ENCODE measurements at regions not wholly inside any gene's neighbourhood (a gene's known extent, or its start where the extent isn't known, plus 50 kb on each side); places are given as distances from the start of the nearest gene placed in this dataset.

DNA sequence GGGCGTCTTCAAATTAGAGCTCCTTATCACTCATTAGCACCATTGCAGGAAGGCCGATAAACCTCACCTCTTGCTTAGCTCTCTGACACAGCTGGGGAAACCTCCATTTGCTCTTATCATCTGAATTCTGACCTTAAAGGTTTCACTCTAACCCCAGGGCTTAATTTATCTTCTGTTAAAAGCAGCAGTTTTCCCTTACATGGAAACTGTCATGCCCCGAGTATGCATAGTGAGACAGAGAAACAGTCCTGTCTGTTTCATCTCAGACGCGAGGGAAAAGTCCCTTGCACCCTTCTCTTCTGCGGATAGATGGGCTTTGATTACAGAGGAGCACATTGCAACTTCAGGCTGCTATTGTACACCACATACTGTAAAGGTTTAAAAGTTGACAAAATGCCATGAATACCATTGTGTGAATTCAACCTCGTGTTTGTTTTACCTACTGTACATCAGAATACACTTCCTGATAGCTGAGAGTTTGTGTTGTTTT, 191.5 kb upstream of the BMP2 start:
- ChIA-PET SMC1A (ENCODE audit: uncharacterized antibody, unreplicated experiment) (interaction anchor here (0.6 to 2.5 kb wide), 28 partner anchors 9 to 714 kb away, joined by 3 to 12 read pairs (median 4); no protein-coding TSS in a partner anchor), POLR2A (interaction anchor here (0.6 to 1.6 kb wide), 3 partner anchors 42 to 349 kb away, joined by 3 to 6 read pairs (median 3); no protein-coding TSS in a partner anchor), CTCF (interaction anchor here (0.8 to 1.7 kb wide), 9 partner anchors 13 to 710 kb away, joined by 3 to 5 read pairs (median 3); no protein-coding TSS in a partner anchor), RAD21 (ENCODE audit: unreplicated experiment) (interaction anchor here (0.7 to 2.0 kb wide), 6 partner anchors 49 to 311 kb away, joined by 3 to 8 read pairs (median 4); no protein-coding TSS in a partner anchor)
- H2AFZ ChIP-seq (ENCODE audit: control insufficient read depth, low read depth, low read length), result no peak overlapping the region
- no peaks in the 10 kb centered on the region for H3K27me3 ChIP-seq (replicated peaks in 1 of 2; ENCODE audit: control insufficient read depth in 2 of 2, insufficient read depth in 2 of 2, low read length in 1 of 2)
- H3K36me3 ChIP-seq (ENCODE audit: control insufficient read depth in 2 of 2, insufficient read depth in 2 of 2, low read length in 1 of 2), result no peaks in the 10 kb centered on the region
- H3K9ac ChIP-seq (ENCODE audit: control insufficient read depth, insufficient read depth, low read length), result no peak overlapping the region
- FAIRE-seq (no peak), DNase-seq (ENCODE audit: low read depth, low spot score) (peak; percentile 53), ATAC-seq (peak; percentile 90)
- H3K4me1 ChIP-seq (ENCODE audit: control insufficient read depth, insufficient read depth, low read length), result no peaks in the 10 kb centered on the region
- H3K9me3 ChIP-seq (replicated peaks; ENCODE audit: control insufficient read depth, insufficient read depth, low read length), result no peaks in the 10 kb centered on the region
- no peak overlapping the region for H3K27ac ChIP-seq (ENCODE audit: control insufficient read depth, insufficient read depth)
- in situ Hi-C loops (cut with MboI), result no loop called here
- intact Hi-C loops (cut with micrococcal nuclease; ENCODE audit: unreplicated experiment), result loop anchor here (10.0 kb wide), 1 partner anchor 391 kb away; no protein-coding TSS in a partner anchor
- no TSS peak for BruUV-seq (replicated peaks)
- no peaks in the 10 kb centered on the region for H3K79me2 ChIP-seq (ENCODE audit: control insufficient read depth, insufficient read depth, low read length)
- no peak overlapping the region for H3K4me2 ChIP-seq (ENCODE audit: control insufficient read depth, insufficient read depth)
- no peak overlapping the region for H3K4me3 ChIP-seq
- H4K20me1 ChIP-seq (ENCODE audit: control insufficient read depth, insufficient read depth), result no peaks in the 10 kb centered on the region
- WGBS (ENCODE audit: insufficient coverage, insufficient replicate concordance, low lambda C conversion rate, missing lambda C conversion rate), result 46% methylated on average over 7 of the region's 7 CpGs
- TF ChIP-seq IKZF2 (IDR thresholded peaks at IDR 0.05), result peak; percentile 85 to 87; a peak in 3 of 4 replicates
- TF ChIP-seq, protein P1, sequence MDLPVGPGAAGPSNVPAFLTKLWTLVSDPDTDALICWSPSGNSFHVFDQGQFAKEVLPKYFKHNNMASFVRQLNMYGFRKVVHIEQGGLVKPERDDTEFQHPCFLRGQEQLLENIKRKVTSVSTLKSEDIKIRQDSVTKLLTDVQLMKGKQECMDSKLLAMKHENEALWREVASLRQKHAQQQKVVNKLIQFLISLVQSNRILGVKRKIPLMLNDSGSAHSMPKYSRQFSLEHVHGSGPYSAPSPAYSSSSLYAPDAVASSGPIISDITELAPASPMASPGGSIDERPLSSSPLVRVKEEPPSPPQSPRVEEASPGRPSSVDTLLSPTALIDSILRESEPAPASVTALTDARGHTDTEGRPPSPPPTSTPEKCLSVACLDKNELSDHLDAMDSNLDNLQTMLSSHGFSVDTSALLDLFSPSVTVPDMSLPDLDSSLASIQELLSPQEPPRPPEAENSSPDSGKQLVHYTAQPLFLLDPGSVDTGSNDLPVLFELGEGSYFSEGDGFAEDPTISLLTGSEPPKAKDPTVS (IDR thresholded peaks at IDR 0.05; ENCODE audit: low read depth, low read length), result no peak
- no peak for TF ChIP-seq POLR2AphosphoS5 (IDR thresholded peaks at IDR 0.05; ENCODE audit: low read length)
- TF ChIP-seq YBX1 (IDR thresholded peaks at IDR 0.05), result no peak
- no peak; the same call in 1 of the 2 replicates for TF ChIP-seq MXI1 (IDR thresholded peaks at IDR 0.05; ENCODE audit: low read depth, low read length)
- TF ChIP-seq JUNB (IDR thresholded peaks at IDR 0.05), result no peak
- TF ChIP-seq RELB (IDR thresholded peaks at IDR 0.05; ENCODE audit: low read depth), result peak; percentile 94
- TF ChIP-seq, protein P2, sequence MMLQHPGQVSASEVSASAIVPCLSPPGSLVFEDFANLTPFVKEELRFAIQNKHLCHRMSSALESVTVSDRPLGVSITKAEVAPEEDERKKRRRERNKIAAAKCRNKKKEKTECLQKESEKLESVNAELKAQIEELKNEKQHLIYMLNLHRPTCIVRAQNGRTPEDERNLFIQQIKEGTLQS (IDR thresholded peaks at IDR 0.05; ENCODE audit: borderline replicate concordance, extremely low read depth, low read depth, low read length), result no peak
- peak; percentile 29; the same call in 1 of the 2 replicates for TF ChIP-seq BCL11A (IDR thresholded peaks at IDR 0.05; ENCODE audit: low read depth, low read length)
- no peak for TF ChIP-seq HDGF (IDR thresholded peaks at IDR 0.05)
- TF ChIP-seq CHD2 (IDR thresholded peaks at IDR 0.05; ENCODE audit: borderline replicate concordance, low read depth, low read length), result peak; percentile 63; the same call in 1 of the 2 replicates
- peak; percentile 72 for TF ChIP-seq SKIL (IDR thresholded peaks at IDR 0.05; ENCODE audit: low read depth, poor library complexity, severe bottlenecking)
- TF ChIP-seq, protein P3, sequence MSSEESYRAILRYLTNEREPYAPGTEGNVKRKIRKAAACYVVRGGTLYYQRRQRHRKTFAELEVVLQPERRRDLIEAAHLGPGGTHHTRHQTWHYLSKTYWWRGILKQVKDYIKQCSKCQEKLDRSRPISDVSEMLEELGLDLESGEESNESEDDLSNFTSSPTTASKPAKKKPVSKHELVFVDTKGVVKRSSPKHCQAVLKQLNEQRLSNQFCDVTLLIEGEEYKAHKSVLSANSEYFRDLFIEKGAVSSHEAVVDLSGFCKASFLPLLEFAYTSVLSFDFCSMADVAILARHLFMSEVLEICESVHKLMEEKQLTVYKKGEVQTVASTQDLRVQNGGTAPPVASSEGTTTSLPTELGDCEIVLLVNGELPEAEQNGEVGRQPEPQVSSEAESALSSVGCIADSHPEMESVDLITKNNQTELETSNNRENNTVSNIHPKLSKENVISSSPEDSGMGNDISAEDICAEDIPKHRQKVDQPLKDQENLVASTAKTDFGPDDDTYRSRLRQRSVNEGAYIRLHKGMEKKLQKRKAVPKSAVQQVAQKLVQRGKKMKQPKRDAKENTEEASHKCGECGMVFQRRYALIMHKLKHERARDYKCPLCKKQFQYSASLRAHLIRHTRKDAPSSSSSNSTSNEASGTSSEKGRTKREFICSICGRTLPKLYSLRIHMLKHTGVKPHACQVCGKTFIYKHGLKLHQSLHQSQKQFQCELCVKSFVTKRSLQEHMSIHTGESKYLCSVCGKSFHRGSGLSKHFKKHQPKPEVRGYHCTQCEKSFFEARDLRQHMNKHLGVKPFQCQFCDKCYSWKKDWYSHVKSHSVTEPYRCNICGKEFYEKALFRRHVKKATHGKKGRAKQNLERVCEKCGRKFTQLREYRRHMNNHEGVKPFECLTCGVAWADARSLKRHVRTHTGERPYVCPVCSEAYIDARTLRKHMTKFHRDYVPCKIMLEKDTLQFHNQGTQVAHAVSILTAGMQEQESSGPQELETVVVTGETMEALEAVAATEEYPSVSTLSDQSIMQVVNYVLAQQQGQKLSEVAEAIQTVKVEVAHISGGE (CRISPR knock-in tag; IDR thresholded peaks at IDR 0.05), result no peak

Data from GM12878 (cell line).